HEK293 (cell line): ENCODE measurements at regions not wholly inside any gene's neighbourhood (a gene's known extent, or its start where the extent isn't known, plus 50 kb on each side); places are given as distances from the start of the nearest gene placed in this dataset.

Experiments used
- ZNF529 ChIP-seq: fragments of 450-650 bp; formaldehyde crosslinking; IDR thresholded peaks from 2 replicates; pipeline ENCODE4 v1.5.1; 2017; ENCODE audit warnings: missing genetic modification characterization, missing biosample characterization; ENCODE audit not compliant: insufficient replicate concordance
- TF ChIP-seq, protein P1 (sequence below): fragments of 450-650 bp; formaldehyde crosslinking; IDR thresholded peaks from 2 replicates; pipeline ENCODE4 v1.5.1; 2016; ENCODE audit warnings: missing biosample characterization, missing genetic modification characterization
- TF ChIP-seq, protein P2 (sequence below): fragments of 450-650 bp; formaldehyde crosslinking; IDR thresholded peaks from 2 replicates; pipeline ENCODE4 v1.5.1; 2016; ENCODE audit warnings: missing biosample characterization, missing genetic modification characterization
- TF ChIP-seq, protein P3 (sequence below): fragments of 450-650 bp; formaldehyde crosslinking; IDR thresholded peaks from 2 replicates; pipeline ENCODE4 v1.5.1; 2016; ENCODE audit warnings: missing biosample characterization, missing genetic modification characterization

DNA sequence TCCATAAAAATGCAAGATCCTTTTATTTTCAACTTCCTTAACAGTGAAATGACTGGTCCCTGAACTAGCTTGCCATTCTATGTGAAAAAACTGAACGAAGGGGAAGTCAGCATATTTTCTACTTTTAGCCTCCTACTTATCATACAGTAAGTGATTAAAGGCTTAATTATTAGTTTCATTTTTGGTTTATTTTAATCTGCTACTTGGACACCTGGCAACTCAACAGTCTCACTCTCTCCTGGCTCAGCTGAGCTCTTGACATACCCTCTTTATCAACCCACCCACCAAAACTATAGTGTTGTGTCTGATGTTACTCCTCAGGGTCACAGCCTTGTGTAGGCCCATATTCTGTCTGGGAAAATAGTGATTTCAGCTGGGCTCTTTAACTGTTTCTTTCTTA lies 86.2 kb upstream of the CPXCR1 start:
- TF ChIP-seq, protein P1, sequence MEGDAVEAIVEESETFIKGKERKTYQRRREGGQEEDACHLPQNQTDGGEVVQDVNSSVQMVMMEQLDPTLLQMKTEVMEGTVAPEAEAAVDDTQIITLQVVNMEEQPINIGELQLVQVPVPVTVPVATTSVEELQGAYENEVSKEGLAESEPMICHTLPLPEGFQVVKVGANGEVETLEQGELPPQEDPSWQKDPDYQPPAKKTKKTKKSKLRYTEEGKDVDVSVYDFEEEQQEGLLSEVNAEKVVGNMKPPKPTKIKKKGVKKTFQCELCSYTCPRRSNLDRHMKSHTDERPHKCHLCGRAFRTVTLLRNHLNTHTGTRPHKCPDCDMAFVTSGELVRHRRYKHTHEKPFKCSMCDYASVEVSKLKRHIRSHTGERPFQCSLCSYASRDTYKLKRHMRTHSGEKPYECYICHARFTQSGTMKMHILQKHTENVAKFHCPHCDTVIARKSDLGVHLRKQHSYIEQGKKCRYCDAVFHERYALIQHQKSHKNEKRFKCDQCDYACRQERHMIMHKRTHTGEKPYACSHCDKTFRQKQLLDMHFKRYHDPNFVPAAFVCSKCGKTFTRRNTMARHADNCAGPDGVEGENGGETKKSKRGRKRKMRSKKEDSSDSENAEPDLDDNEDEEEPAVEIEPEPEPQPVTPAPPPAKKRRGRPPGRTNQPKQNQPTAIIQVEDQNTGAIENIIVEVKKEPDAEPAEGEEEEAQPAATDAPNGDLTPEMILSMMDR (tag by site-specific recombination) = no peak
- no peak for TF ChIP-seq ZNF529
- TF ChIP-seq, protein P2, sequence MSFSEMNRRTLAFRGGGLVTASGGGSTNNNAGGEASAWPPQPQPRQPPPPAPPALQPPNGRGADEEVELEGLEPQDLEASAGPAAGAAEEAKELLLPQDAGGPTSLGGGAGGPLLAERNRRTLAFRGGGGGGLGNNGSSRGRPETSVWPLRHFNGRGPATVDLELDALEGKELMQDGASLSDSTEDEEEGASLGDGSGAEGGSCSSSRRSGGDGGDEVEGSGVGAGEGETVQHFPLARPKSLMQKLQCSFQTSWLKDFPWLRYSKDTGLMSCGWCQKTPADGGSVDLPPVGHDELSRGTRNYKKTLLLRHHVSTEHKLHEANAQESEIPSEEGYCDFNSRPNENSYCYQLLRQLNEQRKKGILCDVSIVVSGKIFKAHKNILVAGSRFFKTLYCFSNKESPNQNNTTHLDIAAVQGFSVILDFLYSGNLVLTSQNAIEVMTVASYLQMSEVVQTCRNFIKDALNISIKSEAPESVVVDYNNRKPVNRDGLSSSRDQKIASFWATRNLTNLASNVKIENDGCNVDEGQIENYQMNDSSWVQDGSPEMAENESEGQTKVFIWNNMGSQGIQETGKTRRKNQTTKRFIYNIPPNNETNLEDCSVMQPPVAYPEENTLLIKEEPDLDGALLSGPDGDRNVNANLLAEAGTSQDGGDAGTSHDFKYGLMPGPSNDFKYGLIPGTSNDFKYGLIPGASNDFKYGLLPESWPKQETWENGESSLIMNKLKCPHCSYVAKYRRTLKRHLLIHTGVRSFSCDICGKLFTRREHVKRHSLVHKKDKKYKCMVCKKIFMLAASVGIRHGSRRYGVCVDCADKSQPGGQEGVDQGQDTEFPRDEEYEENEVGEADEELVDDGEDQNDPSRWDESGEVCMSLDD (tag by site-specific recombination) = no peak
- TF ChIP-seq, protein P3, sequence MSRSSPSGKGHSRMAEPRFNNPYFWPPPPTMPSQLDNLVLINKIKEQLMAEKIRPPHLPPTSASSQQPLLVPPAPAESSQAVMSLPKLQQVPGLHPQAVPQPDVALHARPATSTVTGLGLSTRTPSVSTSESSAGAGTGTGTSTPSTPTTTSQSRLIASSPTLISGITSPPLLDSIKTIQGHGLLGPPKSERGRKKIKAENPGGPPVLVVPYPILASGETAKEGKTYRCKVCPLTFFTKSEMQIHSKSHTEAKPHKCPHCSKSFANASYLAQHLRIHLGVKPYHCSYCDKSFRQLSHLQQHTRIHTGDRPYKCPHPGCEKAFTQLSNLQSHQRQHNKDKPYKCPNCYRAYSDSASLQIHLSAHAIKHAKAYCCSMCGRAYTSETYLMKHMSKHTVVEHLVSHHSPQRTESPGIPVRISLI (tag by site-specific recombination) = no peak
